Germinal center (tissue), 1 donor: ENCODE measurements at regions not wholly inside any gene's neighbourhood (a gene's known extent, or its start where the extent isn't known, plus 50 kb on each side); places are given as distances from the start of the nearest gene placed in this dataset.

Source experiments
- DNase-seq: peaks from one replicate; pipeline ENCODE4 v3.0.0; 2012; ENCODE audit warnings: mixed read lengths, low spot score

DNA sequence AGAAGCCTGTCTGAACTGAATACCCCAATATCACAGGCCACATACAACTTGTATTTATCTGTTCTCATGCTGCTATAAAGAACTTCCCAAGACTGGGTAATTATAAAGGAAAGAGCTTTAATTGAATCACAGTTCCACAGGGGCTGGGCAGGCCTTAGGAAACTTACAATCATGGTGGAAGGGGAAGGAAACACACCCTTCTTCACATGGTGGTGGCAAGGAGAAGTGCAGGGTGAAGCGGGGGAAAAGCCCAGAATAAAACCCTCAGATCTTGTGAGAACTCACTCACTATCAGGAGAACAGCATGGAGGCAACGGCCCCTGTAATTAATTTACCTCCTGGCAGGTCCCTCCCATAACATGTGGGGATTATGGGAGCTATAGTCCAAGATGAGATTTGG is 50.3 kb upstream of the FNDC1 start:
- no peak for DNase-seq

DNA sequence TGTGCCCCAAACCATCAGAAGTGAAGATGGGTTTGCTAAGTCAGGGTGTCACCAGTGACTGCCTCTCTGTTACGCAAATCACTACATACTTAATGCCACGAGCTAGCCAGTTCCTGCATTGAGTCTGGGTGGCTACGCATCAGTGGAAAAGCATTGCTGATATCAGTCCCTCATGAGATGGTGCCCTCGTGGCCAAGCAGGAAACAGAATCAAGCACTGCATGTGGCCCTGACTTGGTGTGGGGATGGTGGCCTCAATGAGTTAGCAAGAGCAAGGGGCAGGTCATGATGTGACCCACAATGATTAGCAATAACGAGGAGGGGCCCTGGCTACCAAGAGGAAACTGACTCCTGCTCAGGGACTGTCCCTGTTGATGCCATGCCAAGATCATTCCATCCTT is 51.6 kb upstream of the FNDC1 start:
- DNase-seq: peak; percentile 52

DNA sequence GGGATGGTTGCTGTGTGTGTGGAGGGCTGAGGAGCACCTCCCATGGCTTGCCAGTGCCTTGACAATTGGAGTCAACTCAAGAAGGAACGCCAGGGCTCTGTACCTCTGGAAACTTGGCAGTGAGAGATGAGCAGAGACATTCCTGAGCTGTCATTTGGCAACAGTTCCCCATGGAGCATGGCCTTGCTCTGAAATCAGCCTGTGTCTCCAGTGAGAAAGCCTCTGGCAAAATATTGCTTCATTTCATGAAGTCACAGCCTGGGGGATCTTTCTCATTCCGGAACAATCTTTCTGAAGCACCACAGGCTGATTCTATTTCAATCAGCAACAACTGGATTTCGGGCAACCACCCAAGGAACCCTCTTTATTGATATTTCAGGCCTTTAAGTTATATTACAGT is 52.2 kb upstream of the FNDC1 start:
- DNase-seq: no peak

DNA sequence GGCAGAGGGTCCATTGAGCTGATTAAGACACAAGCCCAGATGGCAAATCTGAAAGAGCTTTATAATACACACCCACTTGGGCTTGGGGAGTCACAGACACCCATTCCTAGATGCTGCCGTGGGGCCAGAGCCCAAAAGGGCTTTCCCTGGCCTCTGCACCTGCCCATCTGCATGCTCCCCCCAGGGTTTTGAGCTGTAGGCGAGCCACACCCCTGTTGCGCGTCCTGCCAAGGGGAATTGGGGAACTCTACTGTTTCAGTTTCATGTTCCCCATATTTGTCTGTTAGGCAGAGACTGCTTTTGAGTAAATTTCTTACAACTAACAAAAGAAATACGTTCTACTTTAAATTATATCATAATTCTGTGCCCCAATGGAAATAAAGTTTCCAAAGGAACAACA is 52.9 kb upstream of the FNDC1 start:
- DNase-seq: peak; percentile 56

DNA sequence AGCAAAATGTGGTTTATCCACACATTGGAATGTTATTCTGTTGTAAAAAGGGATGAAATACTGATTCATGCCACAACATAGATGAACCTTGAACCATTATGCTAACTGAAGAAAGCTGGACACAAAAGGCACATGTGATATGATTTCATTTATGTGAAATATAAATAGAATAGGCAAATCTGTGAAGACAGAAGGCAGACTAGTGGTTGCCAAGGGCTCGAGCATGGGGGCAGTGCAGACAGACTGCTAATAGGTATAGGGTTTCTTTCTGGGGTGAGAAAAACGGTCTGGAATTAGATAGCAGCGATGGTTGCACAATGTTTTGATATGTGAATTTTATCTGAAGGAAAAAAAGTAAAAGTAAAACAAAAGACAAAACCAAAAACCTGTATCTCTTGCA is 54.6 kb upstream of the FNDC1 start:
- no peak for DNase-seq

DNA sequence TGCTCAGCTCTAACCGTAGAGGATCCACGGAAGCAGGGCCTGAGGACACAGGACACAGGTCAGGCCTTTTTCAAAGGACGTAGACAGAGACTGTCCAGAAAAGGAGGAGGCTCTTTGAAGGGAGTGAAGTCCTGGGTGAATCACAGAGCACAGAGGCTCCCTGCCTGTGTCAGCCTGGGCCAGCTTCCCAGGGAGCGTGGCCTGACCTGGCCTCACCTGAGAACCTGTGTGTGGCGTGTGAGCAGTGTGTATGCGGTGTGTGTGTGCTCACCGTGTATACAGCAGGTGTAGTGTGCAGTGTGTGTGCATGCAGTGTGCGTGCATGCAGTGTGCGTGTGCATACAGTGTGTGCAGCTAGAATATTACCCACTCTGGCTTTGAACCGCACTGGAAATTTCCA is 56.0 kb upstream of the FNDC1 start:
- no peak for DNase-seq

DNA sequence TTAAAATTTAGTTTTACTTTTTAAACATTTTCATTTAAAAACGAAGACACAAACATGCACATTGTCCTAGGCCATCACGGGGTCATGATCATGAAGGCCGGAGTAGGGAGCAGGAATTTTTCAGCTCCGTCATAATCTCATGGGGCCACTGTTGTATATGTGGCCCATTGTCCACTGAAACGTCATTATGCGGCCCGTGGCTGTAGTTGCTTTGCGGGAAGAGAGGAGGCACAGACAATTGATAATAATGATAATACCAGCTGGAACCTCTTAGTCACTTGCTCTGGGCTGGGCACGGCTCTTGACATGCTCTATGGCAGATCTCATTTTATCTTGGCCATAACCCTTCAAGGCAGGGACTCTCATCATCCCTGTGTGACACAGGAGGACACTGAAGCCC is 56.5 kb upstream of the FNDC1 start:
- DNase-seq: no peak

DNA sequence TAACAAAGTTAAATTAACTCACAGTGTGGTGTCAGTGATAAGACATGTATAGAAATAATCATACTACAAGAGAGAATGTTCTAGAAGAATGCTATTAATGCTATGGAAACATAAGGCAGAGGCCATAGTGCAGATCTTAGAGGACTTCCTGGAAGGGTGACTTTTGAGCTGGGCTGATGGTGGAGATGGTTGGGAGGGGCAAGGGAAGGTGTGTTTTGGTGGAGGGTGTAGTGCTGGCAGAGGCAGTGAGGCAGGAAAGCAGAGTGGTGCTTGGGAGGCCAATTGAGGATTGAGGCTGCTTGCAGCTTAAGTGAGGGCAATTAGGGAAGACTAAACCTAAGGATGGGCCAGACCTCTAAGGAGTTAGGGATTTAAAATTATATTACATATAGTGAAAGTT is 58.5 kb upstream of the FNDC1 start:
- no peak for DNase-seq

DNA sequence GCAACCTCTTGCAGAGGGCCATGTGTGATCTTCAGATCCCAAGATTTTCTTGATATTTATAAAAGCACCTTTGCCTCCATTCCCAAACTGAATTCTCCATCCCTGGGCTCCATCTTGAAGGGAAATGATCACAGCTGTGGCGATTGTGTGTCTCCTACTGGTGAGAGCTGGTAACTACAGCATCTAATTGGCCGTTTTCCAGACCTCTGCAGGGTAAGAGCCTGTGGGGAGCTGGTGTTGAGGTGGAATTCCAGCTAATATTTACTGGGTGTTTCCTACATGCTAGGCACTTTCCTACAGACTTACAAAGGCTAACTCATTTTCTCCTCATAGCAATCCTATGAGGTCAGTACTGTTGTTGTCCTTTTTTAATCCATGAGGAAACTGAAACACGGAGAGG is 59.2 kb upstream of the FNDC1 start:
- DNase-seq: no peak

DNA sequence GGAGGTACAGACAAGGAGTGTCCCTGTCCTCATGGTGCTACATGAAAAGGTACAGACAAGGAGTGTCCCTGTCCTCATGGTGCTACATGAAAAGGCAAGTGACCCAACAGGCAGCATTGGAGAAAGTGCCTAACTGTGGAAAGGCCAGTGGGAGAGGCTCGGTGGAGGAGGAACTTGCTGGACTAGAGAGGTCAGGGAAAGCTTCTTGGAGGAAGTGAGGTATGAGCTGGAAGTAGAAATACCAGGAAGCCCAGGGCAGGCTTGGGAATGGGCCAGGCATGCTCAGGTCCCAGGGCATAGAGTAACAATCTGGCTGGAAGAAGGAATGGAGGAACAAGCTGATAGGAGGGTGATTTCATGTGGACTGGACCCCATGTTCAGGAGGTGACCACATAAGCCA is 59.8 kb upstream of the FNDC1 start:
- no peak for DNase-seq

DNA sequence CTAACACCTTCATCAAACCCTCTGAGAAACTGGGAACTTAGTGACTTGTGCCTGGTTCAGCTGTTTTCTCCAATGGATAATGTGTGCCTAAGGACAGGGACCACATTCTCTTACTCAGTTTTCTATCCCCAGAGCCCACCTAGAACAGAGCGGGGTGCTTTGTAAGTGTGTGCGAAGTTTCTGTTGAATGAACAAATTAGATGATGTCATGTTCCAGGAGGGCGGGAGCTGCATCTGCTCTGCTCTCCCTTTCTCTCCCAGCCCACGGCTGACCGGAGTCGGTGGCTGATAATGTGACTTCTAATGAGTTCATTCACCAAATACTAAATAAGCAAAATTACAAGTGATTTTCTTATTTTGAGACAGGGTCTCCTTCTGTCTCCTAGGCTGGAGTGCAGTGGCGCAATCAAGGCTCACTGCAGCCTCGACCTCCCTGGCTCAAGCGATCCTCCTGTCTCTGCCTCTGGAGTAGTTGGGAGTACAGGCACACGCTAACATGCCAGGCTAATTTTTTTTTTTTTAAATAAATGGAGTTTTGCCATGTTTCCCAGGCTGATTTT is 60.7 kb upstream of the FNDC1 start:
- no peak for DNase-seq

DNA sequence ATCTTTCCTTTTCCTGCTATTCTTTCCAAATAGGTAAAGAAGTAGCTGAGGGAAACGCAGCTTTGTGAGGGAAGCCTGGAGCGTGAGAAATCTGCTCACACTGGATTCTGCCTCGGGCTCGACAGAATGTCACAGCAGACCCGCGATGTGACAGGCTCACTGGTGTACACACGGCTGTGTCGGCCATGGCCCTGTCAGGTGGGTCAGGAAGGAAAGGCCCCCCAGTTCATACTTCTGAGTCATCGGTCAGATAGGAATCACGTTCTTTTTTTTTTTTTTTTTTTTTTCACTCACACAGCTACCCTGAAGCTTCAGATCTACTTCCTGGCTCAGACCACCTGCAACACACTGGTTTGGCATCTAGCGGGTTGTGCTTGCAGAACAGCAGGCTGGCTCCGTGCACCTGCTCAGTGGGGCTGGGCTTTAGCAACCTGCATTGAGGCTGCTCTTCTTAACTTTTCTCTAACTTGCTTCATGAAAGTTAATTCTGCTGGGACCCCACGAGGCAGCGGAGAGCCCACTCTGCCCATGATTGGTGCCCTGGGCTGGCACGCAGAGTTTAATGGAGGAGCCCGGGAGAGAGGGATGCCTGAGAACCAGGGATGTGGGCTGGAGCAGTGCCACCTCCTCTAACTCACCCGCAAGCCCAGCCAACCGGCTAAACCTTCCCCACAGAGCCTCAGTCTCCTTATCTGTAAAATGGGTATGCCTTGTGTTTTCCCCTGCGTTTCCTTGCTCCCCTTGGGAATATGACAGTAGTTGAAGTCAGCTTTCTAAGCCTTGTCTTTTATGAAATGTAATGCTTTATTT is 61.5 kb upstream of the FNDC1 start:
- DNase-seq: peak; percentile 56

DNA sequence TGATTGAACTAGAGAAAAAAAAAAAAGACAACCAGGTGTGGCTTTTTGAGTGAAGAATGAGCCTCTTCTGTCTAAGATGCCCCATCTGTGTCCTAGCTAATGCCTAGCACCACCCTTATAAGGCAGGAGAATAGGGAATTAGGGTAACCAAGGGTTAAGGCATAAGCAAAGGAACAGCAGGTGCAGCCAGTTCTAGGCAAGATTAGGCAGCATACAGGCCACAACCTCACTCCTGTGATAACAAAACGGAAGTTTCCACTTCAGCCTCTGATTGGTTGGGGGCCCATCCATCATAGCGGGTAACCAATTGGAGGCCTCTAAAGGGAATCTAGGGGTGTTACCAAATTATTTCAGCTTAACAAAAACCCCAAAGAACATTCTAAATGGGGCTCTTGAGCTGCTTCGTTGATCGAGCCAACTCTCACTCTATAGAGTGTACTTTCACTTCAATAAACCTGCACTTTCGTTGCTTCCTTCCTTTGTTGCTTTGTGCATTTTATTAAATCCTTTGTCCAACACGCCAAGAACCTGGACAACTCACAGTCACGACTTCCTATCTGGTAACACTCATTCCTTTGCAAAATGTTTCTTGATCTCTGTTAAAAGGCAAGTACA is 61.9 kb upstream of the TAGAP start:
- DNase-seq: peak; percentile 90

DNA sequence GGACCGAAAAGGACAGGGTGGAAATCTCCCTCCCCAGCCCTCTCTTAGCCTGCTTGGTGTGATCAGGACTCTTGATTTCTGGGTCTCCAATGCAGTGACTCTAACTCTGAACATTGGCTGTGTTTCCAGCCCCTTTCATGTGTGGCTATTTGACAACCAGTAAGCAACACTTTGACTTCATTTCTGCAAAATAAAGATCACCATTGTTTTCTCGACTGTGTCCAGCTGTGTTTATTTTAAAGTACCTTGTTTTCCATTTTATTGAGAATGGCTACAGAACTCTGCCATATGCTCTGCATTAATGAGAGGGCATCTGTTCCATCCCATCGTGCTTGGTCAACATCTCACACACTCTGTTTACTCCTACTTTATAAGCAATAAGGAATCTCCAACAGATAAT is 60.9 kb upstream of the TAGAP start:
- no peak for DNase-seq

DNA sequence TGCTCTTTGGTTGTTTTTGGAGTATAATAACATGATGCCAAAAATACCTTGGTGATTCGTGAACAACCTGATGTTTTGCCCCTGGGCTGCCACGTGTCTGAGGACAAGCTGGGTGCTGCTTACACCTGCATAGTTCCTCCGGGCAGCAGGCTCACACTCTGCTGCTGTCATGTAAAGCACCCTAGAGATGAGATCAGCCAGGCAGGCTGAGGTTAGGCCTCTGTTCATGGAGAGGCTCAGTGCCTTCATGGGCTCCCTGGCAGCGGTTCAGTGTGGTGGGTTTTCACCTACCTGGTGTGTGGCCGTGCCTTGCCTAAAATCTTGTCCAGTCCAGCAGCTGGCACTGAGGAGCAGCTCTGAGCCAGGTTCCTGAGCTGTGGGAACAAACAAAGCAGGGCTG is 60.1 kb upstream of the TAGAP start:
- DNase-seq: peak; percentile 80

DNA sequence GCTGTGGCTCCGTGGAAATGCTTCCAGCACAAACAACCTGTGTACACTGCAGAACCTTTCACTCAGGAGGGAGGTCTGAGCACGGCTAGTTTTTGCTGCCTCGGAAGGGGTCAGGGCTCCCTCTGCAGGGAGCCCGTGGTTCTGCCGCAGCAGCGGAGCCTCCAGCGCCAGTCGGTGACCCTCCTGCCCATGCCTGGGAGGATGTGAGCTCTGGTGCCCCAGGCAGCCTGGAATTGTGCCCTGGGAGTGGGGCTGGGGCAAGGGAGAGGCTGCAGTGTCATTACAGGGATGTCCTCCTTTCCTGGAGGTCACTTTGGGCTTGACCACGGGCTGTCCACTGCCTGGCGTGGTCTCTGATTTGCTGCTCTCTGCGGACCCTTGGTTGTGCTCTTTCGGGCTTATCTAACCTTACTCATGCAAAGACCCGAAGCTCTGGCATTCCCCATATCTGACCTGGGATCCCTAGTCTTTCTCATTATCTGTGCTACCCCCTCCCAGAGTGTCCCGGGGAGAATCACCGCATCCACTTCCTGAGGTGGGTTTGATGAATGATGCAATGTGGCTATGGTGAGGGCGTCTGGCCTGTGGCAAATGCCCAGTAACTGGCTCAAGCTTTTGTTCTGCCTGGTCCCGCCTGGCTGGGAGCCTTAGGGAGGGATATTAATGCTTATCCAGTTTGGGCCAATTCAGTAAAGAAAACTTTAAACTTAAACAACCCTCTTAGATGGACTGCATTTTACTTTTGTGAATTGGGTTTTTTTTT is 59.6 kb upstream of the TAGAP start:
- peak; percentile 83 for DNase-seq

DNA sequence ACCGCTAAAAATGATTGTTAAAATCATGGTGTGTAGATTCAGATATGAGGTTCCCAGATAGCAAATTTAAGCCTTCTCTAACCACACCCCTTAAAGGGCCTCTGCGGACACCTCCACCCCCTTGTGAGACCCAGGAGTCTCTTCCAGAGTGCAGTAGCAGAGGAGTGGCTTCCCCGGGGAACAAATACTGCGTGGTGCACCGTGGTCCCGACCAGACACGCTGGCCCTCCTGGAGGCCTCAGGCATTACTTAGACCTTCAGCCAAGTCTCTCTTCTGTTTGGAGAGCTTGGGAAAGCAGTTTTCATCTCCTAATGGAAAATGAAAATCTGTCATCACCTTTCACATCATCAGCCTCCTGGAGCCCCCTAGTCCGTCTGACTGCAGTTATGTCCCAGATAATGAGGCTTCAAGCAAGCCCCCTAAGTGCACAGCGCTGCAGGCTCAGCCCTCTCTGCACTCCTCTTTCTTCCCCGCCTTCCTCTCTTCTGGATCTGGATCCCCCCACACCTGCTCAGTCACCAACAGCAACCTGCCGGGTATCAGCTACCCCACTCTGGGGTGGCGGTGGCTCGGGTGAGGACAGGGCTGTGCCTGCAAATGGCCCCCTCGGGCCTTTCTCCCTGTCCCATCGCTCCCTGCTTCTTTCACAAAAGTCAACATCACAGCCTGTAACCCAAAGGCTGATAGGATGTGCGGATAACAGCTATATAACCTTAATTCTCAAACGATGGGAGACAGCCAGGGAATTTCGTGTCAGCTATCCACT is 58.8 kb upstream of the TAGAP start:
- no peak for DNase-seq

DNA sequence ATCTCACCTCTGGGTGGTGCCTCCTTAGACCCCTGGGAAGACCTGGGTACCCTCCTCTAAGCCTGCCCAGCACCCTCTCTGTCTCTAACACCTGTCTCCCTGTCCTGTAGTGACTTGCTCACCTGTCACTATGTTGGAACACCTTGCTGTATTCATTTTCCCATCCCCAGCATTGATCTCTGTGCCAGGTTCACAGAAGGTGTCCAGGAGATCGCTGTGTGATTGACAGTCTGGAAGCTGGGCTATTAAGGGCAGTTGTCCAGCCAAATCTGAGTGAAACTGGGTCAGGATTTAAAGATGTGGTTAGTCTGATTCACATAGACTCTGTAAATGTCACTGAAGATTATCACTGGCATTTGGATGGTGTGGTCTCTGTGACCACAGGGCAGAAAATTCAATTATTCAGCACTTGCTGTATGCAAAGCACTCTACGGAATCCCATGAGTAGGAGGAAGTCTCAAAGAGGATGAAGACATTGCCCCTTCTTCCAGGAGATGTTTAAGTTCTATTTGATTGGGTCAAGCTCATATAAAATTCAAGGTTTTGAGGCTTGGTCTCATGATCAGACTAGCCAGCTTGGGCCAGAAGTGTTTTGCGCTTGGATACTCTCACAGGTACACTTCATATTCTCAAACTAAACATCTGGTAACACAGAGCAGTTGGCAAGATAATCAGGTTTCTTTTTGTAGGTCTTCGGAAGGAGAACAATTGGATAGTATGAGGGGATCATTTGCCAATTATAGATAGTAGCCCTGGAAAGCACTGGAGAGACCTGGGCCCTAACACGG is 57.8 kb upstream of the TAGAP start:
- DNase-seq: no peak

DNA sequence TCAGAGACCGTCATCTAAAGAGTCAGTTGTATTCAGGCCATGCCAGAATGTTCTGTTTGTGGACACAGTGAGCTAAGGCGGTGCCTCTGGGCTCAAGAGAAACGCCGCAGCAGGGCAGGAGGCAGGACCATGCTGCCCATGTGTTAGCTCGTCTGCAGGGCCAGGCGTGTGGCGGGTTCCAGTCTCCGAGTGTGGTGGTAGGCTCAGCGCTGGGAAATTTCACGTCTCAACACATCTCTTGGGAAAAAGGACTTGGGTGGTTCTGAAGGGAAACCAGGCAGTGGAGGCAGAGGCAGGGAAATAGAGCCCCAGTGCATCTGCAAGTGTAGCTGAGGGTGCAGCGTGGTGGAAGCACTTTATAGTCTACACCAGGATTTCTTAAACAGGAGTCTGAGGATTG is 56.9 kb upstream of the TAGAP start:
- no peak for DNase-seq

DNA sequence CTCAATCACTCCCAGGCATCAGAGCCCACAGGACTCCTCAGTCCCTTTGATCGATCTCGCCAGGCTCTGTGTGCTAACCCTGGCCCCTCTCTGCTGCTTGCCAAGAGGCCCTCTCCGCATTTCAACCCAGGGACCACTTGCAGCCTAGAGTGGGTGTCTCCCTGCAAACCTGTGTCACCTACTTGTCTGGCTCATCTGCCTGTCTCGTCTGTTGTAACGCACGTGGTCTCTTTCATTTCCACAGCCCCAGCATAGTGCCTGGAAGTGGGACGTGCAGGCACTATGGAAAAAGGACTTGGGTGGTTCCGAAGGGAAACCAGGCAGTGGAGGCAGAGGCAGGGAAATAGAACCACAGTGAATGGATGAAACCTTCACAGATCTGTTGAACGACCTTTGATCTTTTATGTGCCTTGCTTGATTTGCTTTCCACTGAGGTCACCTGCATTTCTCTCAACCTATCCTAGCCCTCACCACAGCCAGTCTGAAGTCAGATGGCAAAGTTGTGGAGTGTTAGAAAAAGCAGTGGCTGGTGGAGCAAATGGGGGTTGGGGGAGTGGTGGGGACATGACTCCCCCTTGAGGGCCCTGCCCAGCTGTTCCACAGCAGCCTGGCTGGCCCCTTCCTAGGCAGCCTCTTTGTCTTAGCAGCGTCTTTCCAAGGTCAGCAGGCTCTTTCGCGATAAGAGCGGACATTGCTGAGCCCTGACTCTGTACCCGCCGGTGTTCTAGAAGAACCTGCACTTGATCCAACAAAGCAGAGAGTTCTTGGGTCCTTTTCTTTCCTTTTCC is 55.8 kb upstream of the TAGAP start:
- DNase-seq: no peak

DNA sequence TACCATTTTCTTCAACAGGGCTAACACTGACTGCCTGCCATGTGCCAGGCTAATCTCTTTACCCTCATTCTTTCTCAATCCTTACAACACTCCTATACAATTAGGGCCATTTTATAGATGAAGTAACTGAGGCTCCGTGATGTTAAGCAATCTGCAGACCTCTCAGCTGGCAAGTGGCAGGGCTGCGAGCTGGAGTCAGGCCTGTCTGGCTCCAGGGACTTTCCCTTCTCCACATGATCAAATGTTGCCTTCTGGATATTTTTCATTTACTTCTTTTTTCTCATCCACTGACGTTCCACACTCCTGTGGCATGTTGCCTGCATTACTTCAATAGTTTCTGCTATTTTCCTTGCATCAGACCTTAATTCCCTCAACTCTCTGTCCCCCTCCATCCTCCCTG is 55.2 kb upstream of the TAGAP start:
- no peak for DNase-seq
